K562 (cell line): ENCODE measurements at regions not wholly inside any gene's neighbourhood (a gene's known extent, or its start where the extent isn't known, plus 50 kb on each side); places are given as distances from the start of the nearest gene placed in this dataset.

ENCODE experiments used
- ATAC-seq: fragments of 200-7000 bp; cut with Tn5 transposase; 3 replicates; pipeline ENCODE4 v1.9.1; 2020; ENCODE audit warnings: moderate library complexity
- BruUV-seq: library from RNA; stranded (reverse); fragments of 400-500 nt; replicated peaks from 2 replicates; lab custom pipeline; 2021; lab: Mats Ljungman, UMichigan
- CTCF ChIA-PET: fragments of 300-600 bp; formaldehyde crosslinking; extraction: SDS; loops from one replicate; lab custom pipeline; 2021; ENCODE audit warnings: low intra/inter-chr PET ratio; lab: Yijun Ruan, JAX
- POLR2A ChIA-PET: fragments of 300-600, 350-650 bp; sonication (Branson Sonifier 250); formaldehyde crosslinking; extraction: SDS; loops from one replicate; lab custom pipeline; 2021; ENCODE audit warnings: antibody characterized with exemption, inconsistent platforms; lab: Yijun Ruan, JAX
- DNase-seq, 4 experiments: peaks; one replicate each; pipeline versions ENCODE4 v3.0.0 to v3.0.0-alpha.2; 2011 to 2018; ENCODE audit warnings: low spot score in 3 of 4, mixed read lengths in 3 of 4; ENCODE audit errors: extremely low read depth in 1 of 4
- FAIRE-seq: peaks from 2 replicates; lab custom pipeline; 2011; peaks lifted over from hg19 to GRCh38; lab: Jason Lieb, UNC
- H2AFZ ChIP-seq: 2 replicates; pipeline ENCODE4 v1.6.0; 2011; ENCODE audit warnings: low read depth, low read length, control low read depth, inconsistent platforms
- H3K27ac ChIP-seq: fragments of 200-600 bp; 3 replicates; pipeline ENCODE4 v1.8.0; 2011; ENCODE audit warnings: low read depth, mild to moderate bottlenecking, control low read depth, inconsistent platforms, low read length, moderate library complexity, mixed read lengths; ENCODE audit errors: extremely low read depth
- H3K27me3 ChIP-seq, 2 experiments: fragments of 300-600 bp in 1 of 2; 2 replicates in 1 of 2; 3 replicates in 1 of 2; pipeline versions ENCODE4 v1.6.0 to v1.8.0; 2011; ENCODE audit warnings: inconsistent platforms in 2 of 2, low read length in 2 of 2, mild to moderate bottlenecking in 1 of 2, mixed read lengths in 1 of 2, moderate library complexity in 1 of 2; ENCODE audit not compliant: control insufficient read depth in 2 of 2, insufficient read depth in 2 of 2
- H3K36me3 ChIP-seq: fragments of 300-600 bp; 3 replicates; pipeline ENCODE4 v1.8.0; 2011; ENCODE audit warnings: mild to moderate bottlenecking, low read length, inconsistent platforms; ENCODE audit not compliant: control insufficient read depth, insufficient read depth
- H3K4me1 ChIP-seq, 2 experiments: fragments of 200-600 bp in 1 of 2; replicated peaks in 1 of 2; 2 replicates in 1 of 2; 3 replicates in 1 of 2; pipeline versions ENCODE4 v1.5.1 to v1.8.0; 2011; ENCODE audit warnings: inconsistent platforms in 2 of 2, low read length in 2 of 2, mild to moderate bottlenecking in 1 of 2, mixed read lengths in 1 of 2, moderate library complexity in 1 of 2; ENCODE audit not compliant: control insufficient read depth in 2 of 2, insufficient read depth in 2 of 2
- H3K4me2 ChIP-seq: 2 replicates; pipeline ENCODE4 v1.6.1; 2011; ENCODE audit warnings: low read length, control low read depth, inconsistent platforms, mixed read lengths; ENCODE audit not compliant: insufficient read depth
- H3K4me3 ChIP-seq: fragments of 200-600 bp; sonication (generic), shearing (Covaris generic); 2 replicates; pipeline ENCODE4 v1.5.1; 2016; ENCODE audit warnings: control low read depth, inconsistent platforms
- H3K79me2 ChIP-seq: fragments of 200-600 bp; 3 replicates; pipeline ENCODE4 v1.8.0; 2011; ENCODE audit warnings: low read length, inconsistent platforms; ENCODE audit not compliant: control insufficient read depth, insufficient read depth
- H3K9ac ChIP-seq, 2 experiments: 2 replicates each; pipeline versions ENCODE4 v1.6.0 to v1.6.1; 2011; ENCODE audit warnings: low read depth in 2 of 2, low read length in 2 of 2, control low read depth in 1 of 2, inconsistent platforms in 1 of 2, mild to moderate bottlenecking in 1 of 2, mixed read lengths in 1 of 2; ENCODE audit not compliant: insufficient read depth in 1 of 2
- H3K9me1 ChIP-seq: one replicate; pipeline ENCODE4 v1.6.0; 2011; ENCODE audit warnings: inconsistent platforms, mild to moderate bottlenecking, low read length, moderate library complexity; ENCODE audit not compliant: control insufficient read depth, insufficient read depth
- H3K9me3 ChIP-seq: replicated peaks from 2 replicates; pipeline ENCODE4 v1.5.1; 2011; ENCODE audit warnings: low read depth, low read length, inconsistent platforms; ENCODE audit not compliant: control insufficient read depth, insufficient read depth
- H4K20me1 ChIP-seq: replicated peaks from 2 replicates; pipeline ENCODE4 v1.6.1; 2011; ENCODE audit warnings: low read length, inconsistent platforms, mixed read lengths; ENCODE audit not compliant: control insufficient read depth, insufficient read depth
- CBX8 ChIP-seq: fragments of 200-600 bp; sonication (generic); IDR thresholded peaks from 2 replicates; pipeline ENCODE4 v1.6.1; 2012; ENCODE audit warnings: borderline replicate concordance, mixed run types, low read depth, mild to moderate bottlenecking, moderate library complexity, mixed read lengths, low read length, control low read depth, inconsistent platforms; ENCODE audit not compliant: poor library complexity, severe bottlenecking; ENCODE audit errors: extremely low read depth
- CUX1 ChIP-seq: fragments of 200-800 bp; sonication (Bioruptor generic); IDR thresholded peaks from 2 replicates; pipeline ENCODE4 v1.6.1; 2016; ENCODE audit warnings: missing genetic modification characterization, missing compliant biosample characterization
- EHMT2 ChIP-seq: fragments of 450-650 bp; IDR thresholded peaks from 2 replicates; pipeline ENCODE4 v1.6.1; 2018; ENCODE audit warnings: antibody characterized with exemption
- ETS2 ChIP-seq: IDR thresholded peaks from 2 replicates; pipeline ENCODE4 v1.6.1; 2016; ENCODE audit warnings: borderline replicate concordance, missing genetic modification characterization, mild to moderate bottlenecking, moderate library complexity, missing compliant biosample characterization; ENCODE audit not compliant: poor library complexity, severe bottlenecking
- LCOR ChIP-seq: sonication (generic); formaldehyde crosslinking; IDR thresholded peaks from 2 replicates; pipeline ENCODE4 v1.8.0; 2022; ENCODE audit warnings: mild to moderate bottlenecking, missing genetic modification reagents
- MAFF ChIP-seq: IDR thresholded peaks from 2 replicates; pipeline ENCODE4 v1.6.1; 2012; ENCODE audit warnings: low read length, improper control_type of control experiment
- MTA1 ChIP-seq: fragments of 450-650 bp; IDR thresholded peaks from 2 replicates; pipeline ENCODE4 v1.6.1; 2017; ENCODE audit warnings: borderline replicate concordance
- PREB ChIP-seq: sonication (generic); formaldehyde crosslinking; IDR thresholded peaks from 2 replicates; pipeline ENCODE4 v1.8.1; 2023; ENCODE audit warnings: mild to moderate bottlenecking, missing genetic modification reagents
- TAF7 ChIP-seq: fragments of 450-650 bp; IDR thresholded peaks from 2 replicates; pipeline ENCODE4 v1.6.1; 2016; ENCODE audit warnings: missing genetic modification characterization, missing compliant biosample characterization
- ZBTB11 ChIP-seq, 3 experiments: fragments of 200-800 bp in 1 of 3; fragments of 250-450 bp in 1 of 3; fragments of 450-650 bp in 1 of 3; sonication (Bioruptor Pico) in 1 of 3; sonication (Bioruptor generic) in 1 of 3; formaldehyde crosslinking in 1 of 3; IDR thresholded peaks; 2 replicates each; pipeline versions ENCODE4 v1.6.1 to v1.8.0; 2016 to 2022; ENCODE audit warnings: mild to moderate bottlenecking in 2 of 3, missing genetic modification characterization in 2 of 3, missing compliant biosample characterization in 1 of 3, moderate library complexity in 1 of 3
- ZNF146 ChIP-seq: IDR thresholded peaks from one replicate; pipeline ENCODE4 v1.6.1; 2018; ENCODE audit warnings: missing compliant biosample characterization; ENCODE audit not compliant: unreplicated experiment
- WGBS: fragments of 100-300 bp; shearing (Covaris generic); methylation state at CpG from one replicate; pipeline ENCODE4 v1.1.6; 2016; ENCODE audit warnings: low coverage, mixed read lengths; ENCODE audit not compliant: insufficient coverage; ENCODE audit errors: missing lambda C conversion rate; 5-methylcytosine and 5-hydroxymethylcytosine counted together
- in situ Hi-C: fragments of 300-500 bp; cut with MboI; formaldehyde crosslinking; loops from 4 replicates; pipeline ENCODE4 v1.15.0; 2018; ENCODE audit warnings: inconsistent platforms, mixed read lengths
- intact Hi-C: fragments of 100-400 bp; cut with micrococcal nuclease; formaldehyde crosslinking; loops from 2 replicates; pipeline ENCODE4 v1.14.2; 2022

- TF ChIP-seq PREB (no peak), TAF7 (tag) (no peak), LCOR (CRISPR knock-in tag) (no peak), MTA1 (no peak), CUX1 (CRISPR knock-in tag) (no peak)
Observed at GRCh38 chr5:37999593-37999992, 159.8 kb upstream of the GDNF start (continued).

DNA sequence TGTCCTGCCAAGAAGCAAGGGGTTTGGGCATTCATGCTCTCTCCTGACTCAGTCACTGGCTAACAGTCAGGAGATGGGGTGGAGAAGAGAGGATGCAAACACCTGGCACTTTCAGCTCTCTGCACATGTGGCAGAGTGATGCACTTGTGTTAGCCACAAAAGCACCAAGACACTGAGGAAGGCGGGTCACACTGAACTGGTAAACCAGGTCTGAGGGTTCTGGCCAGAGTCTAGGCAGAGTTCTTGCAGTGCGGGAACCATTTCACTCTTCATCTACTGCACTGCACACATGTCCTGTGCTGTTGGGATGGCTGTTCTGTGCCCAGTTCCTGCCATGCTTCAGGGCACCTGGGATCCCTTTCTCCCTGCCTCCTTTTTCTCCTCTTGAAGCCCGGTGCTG, 157.1 kb upstream of the GDNF start:
- Histone ChIP-seq H3K79me2 (no peaks in the 10 kb centered on the region), H3K4me3 (no peak overlapping the region), H3K9me3 (no peaks in the 10 kb centered on the region), H3K9me1 (no peaks in the 10 kb centered on the region), H3K9ac (no peak overlapping the region), H3K36me3 (no peaks in the 10 kb centered on the region), H3K4me2 (no peak overlapping the region), H3K27me3 (peaks cover 0 to 7% of the 10 kb centered on the region in 2 experiments; a peak in 2 of 5 replicates), H2AFZ (no peak overlapping the region), H4K20me1 (no peaks in the 10 kb centered on the region), H3K4me1 (no peaks in the 10 kb centered on the region), H3K27ac (no peak overlapping the region)
- FAIRE-seq = no peak
- ChIA-PET CTCF (no interaction called here), POLR2A (no interaction called here)
- no peak for ATAC-seq
- no peak for DNase-seq
- BruUV-seq = no TSS peak
- 4% methylated on average over 3 of the region's 3 CpGs for WGBS
- in situ Hi-C loops (no loop called here), intact Hi-C loops (no loop called here)
- TF ChIP-seq CBX8 = no peak
- TF ChIP-seq ZNF146 = no peak
- TF ChIP-seq ZBTB11 (CRISPR knock-in tag; IDR thresholded peaks at IDR 0.05) = no peak
- no peak for TF ChIP-seq EHMT2
- TF ChIP-seq ETS2 = no peak
- TF ChIP-seq MAFF = no peak
